GM19324 (cell line): ENCODE measurements at regions not wholly inside any gene's neighbourhood (a gene's known extent, or its start where the extent isn't known, plus 50 kb on each side); places are given as distances from the start of the nearest gene placed in this dataset.

Experiments used
- ATAC-seq: cut with Tn5 transposase; IDR thresholded peaks from one replicate; pipeline ENCODE4 v1.9.1; 2021; ENCODE audit warnings: mild to moderate bottlenecking, moderate library complexity; ENCODE audit not compliant: unreplicated experiment, low FRiP score

DNA sequence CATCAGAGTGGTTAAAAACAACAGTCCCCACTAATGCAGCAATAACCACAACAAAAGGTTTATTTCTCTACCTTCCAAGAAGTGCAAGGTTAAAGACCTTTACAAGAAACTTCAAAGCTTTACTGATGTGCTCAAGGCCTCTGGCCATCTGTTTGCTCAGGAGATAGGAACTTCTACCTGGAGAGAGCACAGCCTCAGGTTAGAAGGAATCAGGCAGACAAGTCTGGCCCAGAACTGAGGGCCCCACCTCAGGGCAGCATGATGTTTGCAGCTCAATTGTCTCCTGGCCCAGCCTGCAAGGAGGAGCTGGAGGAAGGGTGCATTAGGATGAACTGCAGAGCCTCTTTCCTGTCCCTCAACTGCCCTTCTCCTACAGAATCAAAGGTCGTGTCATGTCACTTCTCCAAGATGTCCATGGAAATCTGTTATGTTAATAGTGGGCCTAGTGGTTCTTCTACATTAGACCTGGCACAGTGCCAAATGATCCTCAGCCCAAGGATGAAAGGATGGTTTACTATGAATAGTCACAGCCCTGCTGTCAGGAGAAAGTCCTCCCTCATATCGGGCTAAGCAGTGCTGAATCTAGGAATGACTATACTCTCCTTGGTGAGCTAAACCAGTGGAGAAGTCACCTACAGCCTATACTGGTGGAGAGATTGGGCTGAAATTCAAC lies 98.9 kb upstream of the NTRK2 start:
- ATAC-seq = no peak

DNA sequence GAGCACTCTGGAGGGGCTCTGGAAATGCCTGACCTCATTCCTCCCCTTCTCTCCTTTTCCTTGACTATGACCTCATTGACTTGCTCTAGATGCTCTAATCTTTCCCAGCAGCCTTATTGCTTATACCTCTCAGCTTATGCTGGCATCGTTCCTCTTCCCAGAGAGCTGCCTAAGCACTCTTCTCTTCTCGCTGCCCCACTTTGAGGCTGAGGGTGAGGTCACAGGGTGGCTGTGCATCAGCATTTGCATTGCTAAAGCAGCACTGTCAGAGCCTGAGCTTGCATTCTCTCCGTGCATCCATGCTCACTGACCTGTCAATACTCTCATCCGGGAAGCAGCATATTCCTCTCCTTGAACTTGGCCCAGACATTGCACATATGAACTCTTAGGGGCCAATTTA lies 96.4 kb upstream of the NTRK2 start:
- ATAC-seq = no peak

DNA sequence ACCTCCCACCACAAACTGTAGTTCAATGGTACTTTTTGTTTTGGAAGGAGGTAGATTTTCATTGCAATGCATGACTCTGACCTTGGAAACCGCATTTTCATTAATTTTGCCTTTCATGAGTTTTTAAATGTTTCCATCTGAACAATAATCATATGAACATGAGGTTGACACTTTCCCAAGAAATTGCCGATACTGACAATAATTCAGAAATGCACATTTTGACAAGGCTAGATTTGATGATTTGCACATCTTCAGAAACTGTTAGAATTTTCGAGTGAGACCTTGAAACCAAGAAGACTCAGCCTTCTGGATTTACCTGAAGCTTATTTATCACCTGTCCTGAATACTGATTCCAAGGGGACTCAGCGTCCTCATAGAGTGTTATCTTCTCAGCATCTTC lies 93.8 kb upstream of the NTRK2 start:
- ATAC-seq = no peak

DNA sequence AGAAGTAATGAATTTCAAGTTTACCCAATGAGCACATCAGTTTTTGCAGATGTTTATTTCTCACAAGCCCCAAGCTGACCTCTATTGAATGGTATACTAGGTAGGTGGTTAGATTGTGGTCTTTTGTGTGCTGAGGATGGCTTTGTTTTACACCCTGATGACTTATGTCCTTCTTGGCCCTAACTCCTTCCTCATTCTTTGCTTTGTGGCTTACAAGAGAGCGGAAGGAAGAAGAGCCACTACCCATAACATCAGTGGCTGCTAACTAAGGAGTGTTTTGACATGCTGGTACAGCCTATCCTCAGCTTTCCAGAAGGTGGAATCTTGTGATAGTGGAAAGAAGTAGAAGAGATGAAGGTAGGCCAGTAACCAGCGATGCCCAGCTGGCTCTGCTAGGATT lies 85.7 kb upstream of the NTRK2 start:
- no peak for ATAC-seq

DNA sequence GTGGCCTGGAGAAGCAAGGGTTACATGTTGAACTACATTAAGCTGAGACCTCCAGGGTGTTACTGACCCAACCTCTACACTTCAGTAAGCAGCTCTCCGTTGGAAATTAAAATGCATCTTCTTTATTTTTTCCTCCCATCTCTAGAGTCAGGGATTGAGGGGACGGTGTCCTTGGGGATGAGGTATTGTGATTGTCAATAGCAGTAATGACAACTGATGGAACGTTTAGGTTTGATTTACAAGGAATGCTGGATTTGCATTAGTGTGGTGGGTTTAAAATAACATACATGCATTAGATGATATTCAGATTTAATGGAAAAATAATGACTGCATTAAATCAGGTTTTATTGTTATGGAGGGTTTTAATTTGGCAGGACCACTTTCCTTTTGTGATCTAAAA lies 82.9 kb upstream of the NTRK2 start:
- no peak for ATAC-seq

DNA sequence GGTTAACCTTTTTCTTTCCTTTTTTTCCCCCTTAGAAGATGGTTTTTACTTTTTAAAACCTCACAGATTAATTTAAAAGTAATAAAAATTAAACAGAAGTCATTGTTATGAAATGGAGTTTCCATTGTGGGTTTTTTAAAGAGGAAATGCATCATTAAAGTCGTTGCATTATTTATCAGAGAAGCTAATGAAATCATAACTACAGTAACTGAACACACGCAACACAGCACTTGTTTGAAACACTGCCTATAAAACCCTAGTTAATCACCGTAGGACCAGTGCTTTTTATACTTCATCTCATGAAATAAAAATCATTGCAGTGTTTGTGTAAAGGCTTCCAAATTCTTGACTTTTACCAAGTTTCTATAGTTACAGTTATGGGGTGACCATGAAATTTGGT lies 82.4 kb upstream of the NTRK2 start:
- no peak for ATAC-seq

DNA sequence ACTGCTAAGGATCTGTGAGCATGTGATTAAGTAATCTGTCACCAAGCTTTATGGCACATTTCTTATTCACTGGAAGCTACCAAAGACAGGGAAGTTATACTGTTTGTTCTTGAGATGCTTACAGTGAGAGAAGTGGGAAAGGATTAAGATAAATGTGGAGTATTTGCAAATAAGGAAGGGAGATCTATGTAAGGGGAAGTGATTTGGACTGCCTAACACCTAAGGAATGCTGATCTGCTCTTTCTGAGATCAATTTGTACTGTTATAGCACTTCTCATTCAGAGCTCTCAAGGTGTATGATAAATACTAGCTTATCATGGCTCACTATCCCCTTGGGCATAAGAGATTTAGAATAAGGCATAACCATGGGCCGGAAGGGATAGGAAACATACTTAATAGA lies 80.0 kb upstream of the NTRK2 start:
- ATAC-seq = no peak

DNA sequence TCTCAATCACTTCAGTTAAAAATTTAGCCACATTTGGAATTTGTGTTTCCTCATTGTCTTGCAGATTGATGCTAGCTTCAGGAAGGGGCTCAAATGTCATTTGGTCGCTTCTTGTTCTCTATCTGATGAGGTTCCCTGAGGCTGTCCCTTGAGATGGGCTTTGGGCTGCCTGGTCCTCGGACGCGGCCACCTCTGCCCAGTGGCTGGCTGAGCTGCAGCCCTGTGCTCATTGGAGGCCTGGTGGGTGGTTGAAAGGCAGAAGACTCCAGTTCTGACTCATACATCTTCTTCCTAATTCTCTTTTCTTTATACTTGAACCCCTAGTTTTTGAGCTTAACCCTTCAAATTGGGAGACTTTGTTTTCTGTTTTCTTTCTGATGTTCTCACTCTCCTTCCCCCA lies 78.8 kb upstream of the NTRK2 start:
- no peak for ATAC-seq

DNA sequence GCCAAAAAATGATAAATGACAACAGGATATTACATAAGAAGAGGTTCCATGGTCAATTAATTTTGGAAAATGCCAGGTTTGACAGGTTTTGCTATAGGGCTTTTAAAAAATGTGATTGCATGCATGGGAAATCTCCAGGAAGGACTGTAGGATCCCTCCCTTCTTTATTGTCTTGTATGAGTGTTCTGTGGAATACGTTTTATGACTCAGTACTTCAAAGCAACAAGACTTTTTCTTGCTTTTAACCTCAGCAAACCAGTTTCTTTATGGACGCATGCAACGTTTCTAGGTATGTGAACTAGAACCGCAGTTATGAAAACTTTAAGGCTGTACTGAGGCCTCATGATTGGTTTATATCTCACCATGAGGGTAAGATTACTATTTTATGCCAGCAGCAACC lies 76.6 kb upstream of the NTRK2 start:
- no peak for ATAC-seq

DNA sequence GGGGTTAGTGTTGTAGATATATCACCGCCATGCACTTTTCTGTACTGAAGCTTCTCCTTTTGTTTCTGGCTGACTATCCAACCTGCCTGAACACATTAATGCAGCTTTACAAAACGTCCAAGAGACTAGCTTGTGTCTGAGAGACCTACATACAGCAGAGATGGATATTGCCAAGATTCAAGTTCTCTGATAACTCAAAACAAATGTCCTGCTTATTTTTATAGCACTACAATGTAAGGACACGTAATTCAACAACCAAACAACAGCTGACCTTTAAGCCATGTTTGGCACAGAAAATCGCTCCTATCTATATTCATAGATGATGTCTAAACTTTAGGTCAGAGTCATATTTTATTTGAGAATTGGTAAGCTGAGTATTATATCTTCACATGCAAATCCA lies 76.2 kb upstream of the NTRK2 start:
- no peak for ATAC-seq

DNA sequence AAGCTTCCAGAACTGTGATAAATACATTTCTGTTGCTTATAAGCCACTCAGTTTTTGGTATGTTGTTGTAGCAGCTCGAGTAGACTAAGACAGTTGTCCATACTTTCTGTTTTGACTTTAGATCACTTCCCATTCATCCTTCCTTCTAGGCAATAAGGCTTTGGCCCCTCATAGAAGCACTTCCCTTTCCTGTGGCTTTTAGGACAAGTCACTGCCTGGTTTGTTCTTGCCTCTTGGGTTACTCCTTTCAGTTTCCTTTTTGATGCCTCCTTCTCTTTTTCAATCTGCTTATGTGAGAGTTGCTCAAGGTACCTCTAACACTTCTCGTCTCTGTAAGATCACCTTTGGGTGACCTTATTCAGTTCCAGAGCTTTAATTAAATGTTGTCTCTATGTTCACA lies 72.4 kb upstream of the NTRK2 start:
- ATAC-seq = peak; percentile 89

DNA sequence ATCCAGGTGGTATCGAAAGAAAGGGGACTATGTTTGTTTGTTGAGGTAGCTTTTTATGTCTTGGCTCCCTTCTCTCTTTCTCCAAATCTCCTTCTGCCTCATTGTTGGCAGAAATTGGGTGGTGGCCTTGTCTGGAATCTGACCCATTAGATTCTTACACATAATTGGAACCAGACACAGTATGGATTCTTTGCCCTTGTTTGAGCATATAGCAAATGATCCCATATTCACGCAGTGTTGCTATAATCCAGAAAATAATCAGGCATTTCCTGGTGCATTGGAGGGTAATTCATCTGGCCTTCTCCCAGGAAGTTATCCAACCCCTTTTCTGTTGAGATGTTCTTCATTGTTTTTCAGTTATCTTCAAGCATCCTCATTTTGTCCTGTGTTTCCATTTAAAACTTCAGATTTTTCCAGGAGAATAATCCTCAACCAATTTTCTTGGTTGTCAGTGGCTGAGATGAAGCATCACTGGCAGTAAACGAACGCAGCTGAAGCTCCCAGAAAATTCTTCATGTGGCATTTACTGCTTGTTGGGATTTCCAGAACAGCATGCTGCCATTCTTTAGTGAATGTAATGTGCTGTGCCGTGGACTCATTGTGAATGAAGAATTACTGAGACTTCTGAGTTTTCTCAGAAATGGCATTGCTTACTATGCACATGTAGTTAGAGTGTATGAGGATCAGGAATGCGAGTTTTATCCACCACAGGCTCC lies 70.5 kb upstream of the NTRK2 start:
- ATAC-seq = no peak

DNA sequence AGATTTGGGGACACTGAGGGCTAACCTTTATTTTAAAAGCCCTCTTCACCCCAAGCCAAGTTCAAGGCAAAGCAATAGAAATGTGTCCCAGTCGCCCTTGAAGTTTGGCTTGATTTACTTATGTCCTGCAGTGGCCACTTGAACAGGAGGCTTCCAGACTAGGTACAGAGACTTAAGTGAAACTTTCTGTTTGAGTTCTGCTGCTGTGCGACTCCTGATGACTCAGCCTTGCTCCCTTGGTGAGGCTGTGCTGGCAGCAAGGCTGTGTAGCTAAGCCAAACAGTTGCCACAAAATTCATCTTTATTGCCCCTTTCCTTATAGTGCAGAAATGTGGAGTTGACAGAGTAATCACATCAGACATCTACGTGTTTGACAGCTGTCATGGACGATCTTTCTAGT lies 68.8 kb upstream of the NTRK2 start:
- no peak for ATAC-seq

DNA sequence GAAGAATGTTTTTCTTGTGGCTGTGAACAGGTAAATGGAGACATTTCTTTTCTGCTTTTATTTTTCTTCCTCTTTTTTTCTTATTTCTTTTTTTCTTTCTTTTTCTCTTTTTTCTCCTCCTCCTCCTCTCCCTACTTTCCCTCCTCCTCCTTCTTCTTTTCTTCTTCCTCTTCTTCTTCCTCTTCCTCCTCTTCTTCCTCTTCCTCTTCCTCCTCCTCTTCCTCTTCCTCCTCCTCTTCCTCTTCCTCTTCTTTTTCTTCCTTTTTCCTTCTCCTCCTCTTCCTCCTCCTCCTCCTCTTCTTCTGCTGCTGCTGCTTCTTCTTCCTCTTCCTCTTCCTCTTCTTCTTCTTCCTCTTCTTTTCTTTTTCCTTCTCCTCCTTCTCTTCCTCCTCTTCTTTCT lies 65.3 kb upstream of the NTRK2 start:
- ATAC-seq = no peak

DNA sequence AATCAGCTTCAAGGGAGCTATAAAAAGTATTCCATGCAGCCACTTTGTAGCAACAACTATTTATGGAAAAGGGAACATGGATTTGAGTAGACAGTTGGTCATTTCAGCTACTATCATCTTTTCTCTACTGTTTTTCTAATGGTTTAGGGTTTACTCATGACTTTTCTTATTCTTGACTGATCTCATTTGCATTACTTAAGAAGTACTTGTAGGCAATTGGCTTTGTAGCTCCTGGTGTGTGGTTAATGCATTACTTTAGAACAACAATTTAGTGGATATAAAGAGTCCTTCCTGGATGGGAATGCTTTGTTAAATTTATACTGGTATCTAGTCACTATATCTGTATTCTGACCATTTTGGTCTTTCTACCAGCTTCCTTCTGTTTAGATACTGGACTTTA lies 59.8 kb upstream of the NTRK2 start:
- no peak for ATAC-seq

DNA sequence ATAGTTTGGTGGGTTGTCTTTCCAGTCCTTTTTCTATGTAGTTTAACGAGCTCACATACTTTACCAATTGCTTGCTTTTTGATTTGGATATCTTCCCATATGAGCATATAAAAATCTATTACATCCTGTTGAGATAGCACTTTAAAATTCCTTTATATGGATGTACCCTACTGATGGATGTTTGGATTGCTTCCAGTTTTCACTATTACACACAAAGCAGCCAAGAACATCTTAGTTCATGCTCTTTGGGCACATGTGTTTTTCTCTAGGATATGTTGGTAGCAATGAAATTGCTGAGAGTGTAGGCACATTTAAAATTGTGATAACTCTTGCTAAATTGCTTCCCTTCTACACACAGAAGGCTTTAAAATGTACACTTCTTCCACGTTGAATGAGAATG lies 56.1 kb upstream of the NTRK2 start:
- ATAC-seq = no peak

DNA sequence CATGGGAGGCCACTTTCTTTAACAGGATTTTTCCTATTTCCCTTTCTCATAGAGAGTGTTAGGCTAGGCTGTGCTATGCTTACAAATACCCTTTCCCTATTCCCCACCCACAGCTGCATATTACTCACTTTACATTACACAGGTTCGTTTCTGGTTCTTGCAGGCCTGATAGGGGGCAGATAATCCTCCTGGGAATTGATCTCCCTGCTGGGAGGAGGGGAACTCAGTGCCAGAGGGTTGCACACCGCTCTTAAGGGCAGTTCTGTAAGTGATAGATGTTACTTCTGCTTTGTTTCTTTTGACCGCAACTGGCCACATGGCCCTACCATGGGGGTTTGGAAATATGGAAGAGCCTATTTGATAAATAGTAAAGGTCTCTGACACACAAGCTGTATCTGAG lies 54.0 kb upstream of the NTRK2 start:
- no peak for ATAC-seq

DNA sequence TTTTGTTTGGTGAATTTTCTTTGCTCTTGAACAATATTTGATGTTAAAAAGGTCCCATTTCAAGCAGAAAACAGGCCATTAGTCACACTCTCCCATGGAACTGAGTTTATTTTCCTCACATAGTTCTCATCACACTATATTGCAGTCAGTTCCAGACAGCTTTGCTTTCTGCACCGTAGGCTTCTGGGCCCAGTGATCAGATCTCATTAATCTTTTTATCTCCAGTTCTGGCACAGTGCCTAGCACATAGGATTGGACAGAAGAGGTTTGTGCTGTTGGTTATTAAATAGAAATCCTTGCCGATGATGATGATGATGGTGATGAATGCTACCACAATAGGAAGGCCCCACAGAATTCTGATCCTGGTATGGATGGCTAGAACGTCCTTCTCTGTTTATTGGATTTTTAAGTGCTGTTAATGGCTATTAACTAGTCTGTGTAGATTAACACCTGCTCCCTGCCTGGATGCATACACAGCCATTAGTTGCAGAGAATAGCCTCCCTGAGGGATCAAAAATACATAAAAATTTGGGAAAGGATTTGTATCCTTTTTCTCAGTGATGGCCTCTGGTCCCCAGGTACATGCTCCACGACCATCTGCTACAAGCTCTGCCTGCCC lies 52.0 kb upstream of the NTRK2 start:
- no peak for ATAC-seq
